Activated CD8-positive, alpha-beta T cell treated with anti-CD3 and anti-CD28 coated beads for 36 hours (primary cell): ENCODE measurements at regions not wholly inside any gene's neighbourhood (a gene's known extent, or its start where the extent isn't known, plus 50 kb on each side); places are given as distances from the start of the nearest gene placed in this dataset.

Source experiments
- ATAC-seq: fragments of 200-7000 bp; cut with Tn5 transposase; one replicate; pipeline ENCODE4 v1.10.0; 2021; ENCODE audit warnings: mild to moderate bottlenecking, moderate library complexity
- CTCF ChIA-PET: fragments of 350-600 bp; sonication (Branson Sonifier 250); formaldehyde crosslinking; loops from one replicate; lab custom pipeline; 2021; ENCODE audit warnings: antibody characterized with exemption; lab: Charles Lee
- POLR2A ChIA-PET: fragments of 350-600 bp; sonication (Branson Sonifier 250); formaldehyde crosslinking; loops from one replicate; lab custom pipeline; 2021; ENCODE audit warnings: antibody characterized with exemption; lab: Charles Lee
- DNase-seq: peaks from one replicate; pipeline ENCODE4 v3.0.0-alpha.2; 2020
- H3K27ac Mint-ChIP-seq: one replicate; pipeline ENCODE4 v1.8.0; 2021; ENCODE audit warnings: mild to moderate bottlenecking, mixed read lengths
- H3K27me3 Mint-ChIP-seq: one replicate; pipeline ENCODE4 v1.8.0; 2021; ENCODE audit warnings: mixed read lengths
- H3K36me3 Mint-ChIP-seq: one replicate; pipeline ENCODE4 v1.8.0; 2021; ENCODE audit warnings: low read depth, mixed read lengths
- H3K4me1 Mint-ChIP-seq: one replicate; pipeline ENCODE4 v1.8.0; 2021; ENCODE audit warnings: low read depth, mixed read lengths
- H3K4me3 Mint-ChIP-seq: one replicate; pipeline ENCODE4 v1.8.0; 2021; ENCODE audit warnings: mild to moderate bottlenecking, moderate library complexity, mixed read lengths
- H3K9me3 Mint-ChIP-seq: one replicate; pipeline ENCODE4 v1.8.0; 2021; ENCODE audit warnings: mixed read lengths
- intact Hi-C: fragments of 100-400 bp; cut with micrococcal nuclease; formaldehyde crosslinking; loops from one replicate; pipeline ENCODE4 v1.10.0; 2022
- TF ChIP-seq, protein P1 (sequence below): fragments of 200-600 bp; IDR thresholded peaks from one replicate; pipeline ENCODE4 v1.8.0; 2022; ENCODE audit warnings: antibody characterized with exemption, mild to moderate bottlenecking

DNA sequence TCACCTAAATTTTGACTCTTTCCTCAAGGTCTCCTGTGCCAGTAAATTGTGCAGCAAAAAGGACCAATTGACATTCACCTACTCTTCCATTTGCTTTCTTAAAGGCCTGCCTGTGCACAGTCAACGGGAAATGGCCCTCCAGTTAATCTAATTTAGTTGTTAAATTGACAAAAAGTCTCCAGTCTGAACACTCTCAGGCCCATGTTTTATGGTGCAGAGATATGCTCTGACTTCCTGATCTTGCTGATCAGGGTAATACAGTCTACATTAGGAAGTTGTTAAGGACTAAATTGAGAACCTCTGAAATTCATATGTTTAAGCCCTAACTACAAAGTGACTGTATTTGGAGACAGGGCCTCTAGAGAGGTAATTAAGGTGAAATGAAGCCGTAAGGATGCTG is 133.6 kb upstream of the IL15 start:
- no peaks in the 10 kb centered on the region for H3K27me3 Mint-ChIP-seq
- intact Hi-C loops = no loop called here
- POLR2A ChIA-PET = no interaction called here
- no peak overlapping the region for H3K4me3 Mint-ChIP-seq
- H3K4me1 Mint-ChIP-seq = no peaks in the 10 kb centered on the region
- H3K36me3 Mint-ChIP-seq = no peaks in the 10 kb centered on the region
- no peak for DNase-seq
- H3K27ac Mint-ChIP-seq = no peak overlapping the region
- no peak for ATAC-seq
- no peaks in the 10 kb centered on the region for H3K9me3 Mint-ChIP-seq
- TF ChIP-seq, protein P1, sequence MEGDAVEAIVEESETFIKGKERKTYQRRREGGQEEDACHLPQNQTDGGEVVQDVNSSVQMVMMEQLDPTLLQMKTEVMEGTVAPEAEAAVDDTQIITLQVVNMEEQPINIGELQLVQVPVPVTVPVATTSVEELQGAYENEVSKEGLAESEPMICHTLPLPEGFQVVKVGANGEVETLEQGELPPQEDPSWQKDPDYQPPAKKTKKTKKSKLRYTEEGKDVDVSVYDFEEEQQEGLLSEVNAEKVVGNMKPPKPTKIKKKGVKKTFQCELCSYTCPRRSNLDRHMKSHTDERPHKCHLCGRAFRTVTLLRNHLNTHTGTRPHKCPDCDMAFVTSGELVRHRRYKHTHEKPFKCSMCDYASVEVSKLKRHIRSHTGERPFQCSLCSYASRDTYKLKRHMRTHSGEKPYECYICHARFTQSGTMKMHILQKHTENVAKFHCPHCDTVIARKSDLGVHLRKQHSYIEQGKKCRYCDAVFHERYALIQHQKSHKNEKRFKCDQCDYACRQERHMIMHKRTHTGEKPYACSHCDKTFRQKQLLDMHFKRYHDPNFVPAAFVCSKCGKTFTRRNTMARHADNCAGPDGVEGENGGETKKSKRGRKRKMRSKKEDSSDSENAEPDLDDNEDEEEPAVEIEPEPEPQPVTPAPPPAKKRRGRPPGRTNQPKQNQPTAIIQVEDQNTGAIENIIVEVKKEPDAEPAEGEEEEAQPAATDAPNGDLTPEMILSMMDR = no peak
- CTCF ChIA-PET = no interaction called here

DNA sequence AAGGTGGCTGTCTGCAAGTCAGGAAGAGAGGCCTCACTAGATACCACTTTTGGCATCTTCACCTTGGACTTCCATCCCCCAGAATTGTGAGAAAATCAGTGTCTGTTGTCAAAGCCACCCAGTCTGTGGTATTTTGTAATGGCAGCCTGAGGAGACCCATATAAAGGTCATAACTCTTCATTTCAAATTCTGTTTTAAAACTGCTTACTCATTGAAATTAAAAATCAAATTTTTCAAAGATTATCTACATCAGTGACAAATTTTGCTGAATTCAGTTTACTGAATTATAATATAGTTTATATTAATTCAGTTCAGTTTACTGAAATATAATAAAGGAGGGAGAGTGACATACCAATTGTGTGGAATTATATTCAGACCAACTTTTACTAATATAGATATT is 133.1 kb upstream of the IL15 start:
- DNase-seq = no peak
- Mint-ChIP-seq H3K36me3 (no peaks in the 10 kb centered on the region), H3K9me3 (peaks cover 2% of the 10 kb centered on the region), H3K4me1 (no peaks in the 10 kb centered on the region), H3K27me3 (no peaks in the 10 kb centered on the region), H3K27ac (no peak overlapping the region), H3K4me3 (no peak overlapping the region)
- ChIA-PET CTCF (no interaction called here), POLR2A (no interaction called here)
- no peak for ATAC-seq
- TF ChIP-seq, protein P1 = no peak
- intact Hi-C loops = no loop called here

DNA sequence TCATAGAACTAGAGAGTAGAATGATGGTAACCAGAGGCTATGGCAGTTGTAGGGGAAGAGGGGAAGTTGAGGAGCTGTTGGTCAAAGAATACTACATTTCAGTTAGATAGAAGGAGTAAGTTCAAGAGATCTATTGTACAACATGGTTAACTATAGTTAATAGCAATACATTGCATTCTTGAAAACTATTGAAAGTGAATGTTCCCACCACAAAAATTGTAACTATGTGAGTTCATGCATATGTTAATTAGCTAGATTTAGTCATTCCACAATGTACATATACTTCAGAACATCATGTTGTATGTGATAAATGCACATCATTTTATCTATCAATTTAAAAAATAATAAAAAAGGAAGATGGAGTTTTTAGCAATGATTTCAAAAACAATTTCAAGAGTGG is 125.3 kb upstream of the IL15 start:
- ATAC-seq (no peak), DNase-seq (no peak)
- intact Hi-C loops = no loop called here
- H3K27me3 Mint-ChIP-seq = peaks cover 3% of the 10 kb centered on the region
- H3K4me1 Mint-ChIP-seq = no peaks in the 10 kb centered on the region
- POLR2A ChIA-PET = no interaction called here
- CTCF ChIA-PET = no interaction called here
- TF ChIP-seq, protein P1 = no peak
- H3K27ac Mint-ChIP-seq = no peak overlapping the region
- no peak overlapping the region for H3K4me3 Mint-ChIP-seq
- H3K36me3 Mint-ChIP-seq = no peaks in the 10 kb centered on the region
- H3K9me3 Mint-ChIP-seq = peaks cover 2% of the 10 kb centered on the region

DNA sequence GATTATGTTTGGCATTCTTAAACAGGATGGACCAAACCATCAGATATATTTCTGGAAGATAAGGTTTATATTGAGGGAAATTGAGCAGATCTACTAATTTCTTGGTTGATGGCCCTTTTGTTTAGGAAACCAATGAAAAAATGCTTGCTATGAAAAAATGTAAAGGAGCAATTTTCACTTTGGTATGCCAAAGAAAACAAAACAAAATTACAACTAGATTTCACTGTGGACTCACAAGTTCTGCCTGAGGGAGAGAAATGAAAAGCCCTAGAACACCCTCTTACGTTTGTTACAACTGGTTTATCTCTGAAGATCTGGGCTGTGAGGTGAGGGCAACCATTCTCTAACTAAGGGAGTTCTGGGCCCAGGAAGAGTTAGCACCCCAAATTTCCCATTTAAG is 122.5 kb upstream of the IL15 start:
- Mint-ChIP-seq H3K36me3 (no peaks in the 10 kb centered on the region), H3K27ac (no peak overlapping the region), H3K9me3 (no peaks in the 10 kb centered on the region), H3K27me3 (peaks cover 3% of the 10 kb centered on the region), H3K4me3 (no peak overlapping the region), H3K4me1 (no peaks in the 10 kb centered on the region)
- intact Hi-C loops = no loop called here
- CTCF ChIA-PET = no interaction called here
- POLR2A ChIA-PET = no interaction called here
- ATAC-seq (no peak), DNase-seq (no peak)
- TF ChIP-seq, protein P1 = no peak

DNA sequence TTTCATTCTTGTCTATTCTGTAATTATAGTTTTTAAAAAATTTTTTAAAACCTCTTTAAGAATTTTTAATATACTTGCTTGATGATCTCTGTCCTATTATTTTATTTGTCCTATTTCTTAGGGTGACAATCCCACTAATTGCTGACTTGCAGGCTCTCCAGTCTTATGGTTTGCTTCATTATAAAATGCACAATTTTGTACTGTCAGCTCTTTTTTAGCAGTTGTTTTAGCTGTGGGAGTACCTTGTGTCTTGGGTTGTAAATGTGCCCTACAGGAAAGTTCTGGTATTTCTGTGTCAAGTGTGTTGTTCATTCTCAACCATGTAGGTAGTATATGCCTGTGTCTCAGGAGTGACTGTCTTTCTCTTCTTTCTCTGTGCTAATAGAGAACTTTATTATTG is 118.2 kb upstream of the IL15 start:
- Mint-ChIP-seq H3K36me3 (no peaks in the 10 kb centered on the region), H3K9me3 (no peaks in the 10 kb centered on the region), H3K27me3 (peaks cover 2% of the 10 kb centered on the region), H3K4me1 (no peaks in the 10 kb centered on the region), H3K27ac (no peak overlapping the region), H3K4me3 (no peak overlapping the region)
- POLR2A ChIA-PET = no interaction called here
- CTCF ChIA-PET = no interaction called here
- DNase-seq (no peak), ATAC-seq (no peak)
- intact Hi-C loops = no loop called here
- TF ChIP-seq, protein P1 = no peak
